HG03342 (cell line): ENCODE measurements at regions not wholly inside any gene's neighbourhood (a gene's known extent, or its start where the extent isn't known, plus 50 kb on each side); places are given as distances from the start of the nearest gene placed in this dataset.
"Not testable (repeated sequence)": the region's sequence is repeated elsewhere in the genome, so short reads cannot be mapped to it uniquely, and the experiment has no call there.

Experiments used
- ATAC-seq: cut with Tn5 transposase; IDR thresholded peaks from one replicate; pipeline ENCODE4 v1.9.1; 2021; ENCODE audit warnings: mild to moderate bottlenecking, moderate library complexity; ENCODE audit not compliant: unreplicated experiment

DNA sequence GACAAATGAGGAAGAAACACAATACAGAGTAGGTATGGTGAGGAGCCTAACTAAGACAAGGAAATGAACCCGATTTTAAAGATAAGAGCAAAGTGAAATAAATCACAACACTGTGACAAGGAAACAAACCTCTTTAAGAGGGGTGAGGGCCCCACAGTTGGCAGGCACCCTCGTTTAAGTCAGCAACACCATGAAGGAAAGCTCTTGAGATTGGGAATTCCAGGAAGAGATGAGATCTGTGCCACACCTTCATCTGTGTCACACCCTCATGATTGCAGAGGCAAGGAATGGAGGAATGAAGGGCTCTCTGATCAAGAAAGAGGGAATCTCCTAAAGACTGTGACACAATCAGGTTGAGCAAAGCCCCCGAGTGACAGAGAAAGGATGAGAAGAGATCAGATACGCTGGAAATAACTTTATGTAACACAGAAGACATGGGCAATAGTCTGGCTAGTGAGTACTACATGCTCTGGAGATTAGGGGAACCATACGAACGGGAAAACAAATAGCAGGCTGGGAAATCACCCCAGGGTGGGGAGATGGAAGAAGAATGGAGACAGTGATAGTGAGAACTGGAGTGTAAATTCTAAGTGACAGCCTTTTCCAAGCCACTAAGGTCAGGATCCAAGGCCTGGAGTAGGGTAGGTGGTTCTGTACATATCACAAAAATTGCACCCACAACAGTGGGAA, 51.7 kb upstream of the TERB2 start:
- not testable (repeated sequence) for ATAC-seq
